SU-DHL-6 (cell line): ENCODE measurements at regions not wholly inside any gene's neighbourhood (a gene's known extent, or its start where the extent isn't known, plus 50 kb on each side); places are given as distances from the start of the nearest gene placed in this dataset.

Source experiments
- EZH2phosphoT487 ChIP-seq: fragments of 200-600 bp; sonication (generic), shearing (Covaris generic); conservative IDR thresholded peaks from 2 replicates; pipeline ENCODE4 v1.6.1; 2018; ENCODE audit warnings: mild to moderate bottlenecking, antibody characterized with exemption, low read length, moderate library complexity, mixed read lengths
- TF ChIP-seq, protein P1 (sequence below): fragments of 200-600 bp; sonication (generic); IDR thresholded peaks from one replicate; pipeline ENCODE4 v1.5.1; 2017; ENCODE audit warnings: antibody characterized with exemption, mild to moderate bottlenecking, low read length, moderate library complexity; ENCODE audit not compliant: insufficient read depth, poor library complexity, severe bottlenecking

DNA sequence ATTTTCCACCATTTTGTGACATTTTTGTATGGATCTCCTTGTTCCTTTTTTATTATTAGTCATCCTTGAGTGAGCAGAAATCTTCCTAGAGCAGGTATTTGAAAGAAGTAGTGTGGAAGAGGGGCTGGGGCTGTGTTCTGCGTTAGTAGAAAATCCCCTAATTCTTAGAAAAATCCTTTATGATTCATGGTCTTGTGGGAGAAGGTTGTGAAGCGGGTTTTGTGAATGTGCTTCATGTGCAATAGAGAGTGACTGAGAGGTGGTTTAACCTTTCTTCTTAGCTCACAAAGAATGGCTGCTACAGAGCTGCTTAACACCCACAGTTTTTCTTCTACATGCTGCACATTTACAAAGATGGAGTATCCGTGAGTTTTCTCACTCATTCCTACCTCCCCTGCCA is 220.5 kb downstream of the IDS start:
- TF ChIP-seq, protein P1, sequence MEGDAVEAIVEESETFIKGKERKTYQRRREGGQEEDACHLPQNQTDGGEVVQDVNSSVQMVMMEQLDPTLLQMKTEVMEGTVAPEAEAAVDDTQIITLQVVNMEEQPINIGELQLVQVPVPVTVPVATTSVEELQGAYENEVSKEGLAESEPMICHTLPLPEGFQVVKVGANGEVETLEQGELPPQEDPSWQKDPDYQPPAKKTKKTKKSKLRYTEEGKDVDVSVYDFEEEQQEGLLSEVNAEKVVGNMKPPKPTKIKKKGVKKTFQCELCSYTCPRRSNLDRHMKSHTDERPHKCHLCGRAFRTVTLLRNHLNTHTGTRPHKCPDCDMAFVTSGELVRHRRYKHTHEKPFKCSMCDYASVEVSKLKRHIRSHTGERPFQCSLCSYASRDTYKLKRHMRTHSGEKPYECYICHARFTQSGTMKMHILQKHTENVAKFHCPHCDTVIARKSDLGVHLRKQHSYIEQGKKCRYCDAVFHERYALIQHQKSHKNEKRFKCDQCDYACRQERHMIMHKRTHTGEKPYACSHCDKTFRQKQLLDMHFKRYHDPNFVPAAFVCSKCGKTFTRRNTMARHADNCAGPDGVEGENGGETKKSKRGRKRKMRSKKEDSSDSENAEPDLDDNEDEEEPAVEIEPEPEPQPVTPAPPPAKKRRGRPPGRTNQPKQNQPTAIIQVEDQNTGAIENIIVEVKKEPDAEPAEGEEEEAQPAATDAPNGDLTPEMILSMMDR, result no peak
- no peak for TF ChIP-seq EZH2phosphoT487
